Gastroesophageal sphincter (tissue), 4 donors: ENCODE measurements at regions not wholly inside any gene's neighbourhood (a gene's known extent, or its start where the extent isn't known, plus 50 kb on each side); places are given as distances from the start of the nearest gene placed in this dataset.
"Not testable (repeated sequence)": the region's sequence is repeated elsewhere in the genome, so short reads cannot be mapped to it uniquely, and the experiment has no call there.

Experiments
- ATAC-seq: fragments of 150-250 bp; one replicate; pipeline ENCODE4 v1.9.1; 2016; ENCODE audit warnings: mild to moderate bottlenecking, moderate library complexity
- H3K27ac ChIP-seq, 4 donors: fragments of 200-600 bp; sonication (generic) in 3 of 4; 1 replicate in 3 of 4; 2 replicates in 1 of 4; pipeline ENCODE4 v1.5.1; 2016 to 2019
- H3K27me3 ChIP-seq: fragments of 200-600 bp; sonication (generic); one replicate; pipeline ENCODE4 v1.5.1; 2019
- H3K36me3 ChIP-seq, 2 donors: fragments of 200-600 bp; sonication (generic); one replicate each; pipeline ENCODE4 v1.5.1; 2019; ENCODE audit warnings: control low read depth in 1 of 2
- H3K4me1 ChIP-seq, 3 donors: fragments of 200-600 bp; sonication (generic); 1 replicate in 2 of 3; 2 replicates in 1 of 3; pipeline ENCODE4 v1.5.1; 2016 to 2019; ENCODE audit warnings: control low read depth in 2 of 3
- H3K4me3 ChIP-seq, 2 donors: fragments of 200-600 bp; sonication (generic); one replicate each; pipeline ENCODE4 v1.5.1; 2019; ENCODE audit warnings: mild to moderate bottlenecking in 1 of 2, moderate library complexity in 1 of 2
- H3K9me3 ChIP-seq, 3 donors: fragments of 200-600 bp; sonication (generic); one replicate each; pipeline ENCODE4 v1.5.1; 2017 to 2019; ENCODE audit warnings: control low read depth in 2 of 3
- EP300 ChIP-seq: sonication (generic); formaldehyde crosslinking; IDR thresholded peaks from one replicate; pipeline ENCODE4 v1.6.1; 2017; ENCODE audit warnings: antibody characterized with exemption, mild to moderate bottlenecking
- POLR2A ChIP-seq, 2 donors: fragments of 450-650 bp; IDR thresholded peaks; one replicate each; pipeline ENCODE4 v1.6.1; 2017; ENCODE audit warnings: antibody characterized with exemption in 2 of 2, mild to moderate bottlenecking in 2 of 2, moderate library complexity in 1 of 2
- POLR2AphosphoS5 ChIP-seq: sonication (generic); formaldehyde crosslinking; IDR thresholded peaks from one replicate; pipeline ENCODE4 v1.6.1; 2017; ENCODE audit warnings: antibody characterized with exemption
- WGBS, 2 donors: methylation state at CpG; one replicate each; pipeline ENCODE4 v1.1.5; 2018; ENCODE audit warnings: low coverage in 1 of 2; 5-methylcytosine and 5-hydroxymethylcytosine counted together
- TF ChIP-seq, protein P1 (sequence below), 4 experiments: fragments of 200-600 bp in 2 of 4; fragments of 450-650 bp in 2 of 4; sonication (generic) in 1 of 4; IDR thresholded peaks; one replicate each; pipeline ENCODE4 v1.5.1; 2017 to 2019; ENCODE audit warnings: antibody characterized with exemption in 4 of 4, mild to moderate bottlenecking in 2 of 4, moderate library complexity in 2 of 4

DNA sequence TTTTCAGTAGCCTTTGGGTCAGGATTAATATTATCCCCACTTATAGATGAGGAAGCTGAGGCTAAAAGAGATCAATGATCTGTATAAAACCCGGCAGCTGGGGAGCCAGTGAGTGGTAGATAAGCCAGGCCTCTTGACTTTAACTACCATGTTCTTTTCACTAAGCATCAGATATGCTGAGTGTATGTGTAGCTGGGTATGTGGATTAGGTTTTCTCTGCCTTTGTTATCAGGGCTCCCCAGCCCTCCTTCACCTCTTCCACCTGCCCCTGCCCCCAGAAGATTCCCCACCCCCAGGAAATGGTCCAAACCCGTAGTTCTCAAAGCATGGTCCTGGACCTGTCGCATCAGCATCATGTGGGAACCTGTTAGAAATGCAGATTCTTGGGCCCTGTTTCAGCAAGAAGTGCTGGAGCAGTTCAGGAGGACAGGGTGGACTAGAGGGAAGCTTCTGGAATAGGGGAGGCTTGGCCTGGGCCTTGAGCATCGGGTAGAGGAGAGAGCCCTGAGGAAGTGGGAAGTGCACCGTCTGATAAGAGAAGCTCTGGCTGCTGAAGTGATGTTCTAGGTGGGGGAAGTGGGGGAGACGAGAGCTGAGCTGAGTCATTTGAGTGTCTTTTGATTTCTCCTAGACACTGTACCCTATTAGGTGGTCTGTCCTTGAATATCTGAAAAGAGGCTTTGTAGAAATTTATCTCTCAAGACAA is 101.3 kb downstream of the HIF1AN start:
- no peaks in the 10 kb centered on the region for H3K36me3 ChIP-seq
- WGBS, 2 donors, result 14 to 19% methylated on average over 4 to 5 of the region's 6 CpGs
- TF ChIP-seq POLR2A (IDR thresholded peaks at IDR 0.05) (no peak), POLR2AphosphoS5 (no peak), EP300 (no peak)
- TF ChIP-seq, protein P1, sequence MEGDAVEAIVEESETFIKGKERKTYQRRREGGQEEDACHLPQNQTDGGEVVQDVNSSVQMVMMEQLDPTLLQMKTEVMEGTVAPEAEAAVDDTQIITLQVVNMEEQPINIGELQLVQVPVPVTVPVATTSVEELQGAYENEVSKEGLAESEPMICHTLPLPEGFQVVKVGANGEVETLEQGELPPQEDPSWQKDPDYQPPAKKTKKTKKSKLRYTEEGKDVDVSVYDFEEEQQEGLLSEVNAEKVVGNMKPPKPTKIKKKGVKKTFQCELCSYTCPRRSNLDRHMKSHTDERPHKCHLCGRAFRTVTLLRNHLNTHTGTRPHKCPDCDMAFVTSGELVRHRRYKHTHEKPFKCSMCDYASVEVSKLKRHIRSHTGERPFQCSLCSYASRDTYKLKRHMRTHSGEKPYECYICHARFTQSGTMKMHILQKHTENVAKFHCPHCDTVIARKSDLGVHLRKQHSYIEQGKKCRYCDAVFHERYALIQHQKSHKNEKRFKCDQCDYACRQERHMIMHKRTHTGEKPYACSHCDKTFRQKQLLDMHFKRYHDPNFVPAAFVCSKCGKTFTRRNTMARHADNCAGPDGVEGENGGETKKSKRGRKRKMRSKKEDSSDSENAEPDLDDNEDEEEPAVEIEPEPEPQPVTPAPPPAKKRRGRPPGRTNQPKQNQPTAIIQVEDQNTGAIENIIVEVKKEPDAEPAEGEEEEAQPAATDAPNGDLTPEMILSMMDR (IDR thresholded peaks at IDR 0.05), result no peak
- H3K4me3 ChIP-seq, result no peak overlapping the region
- H3K27me3 ChIP-seq, result peaks cover 77% of the 10 kb centered on the region
- no peak for ATAC-seq
- no peak overlapping the region for H3K27ac ChIP-seq
- H3K9me3 ChIP-seq, result no peaks in the 10 kb centered on the region
- H3K4me1 ChIP-seq, result no peaks in the 10 kb centered on the region

- TF ChIP-seq EP300 (no peak), POLR2A (IDR thresholded peaks at IDR 0.05) (no peak), POLR2AphosphoS5 (no peak)
- TF ChIP-seq, protein P1 (IDR thresholded peaks at IDR 0.05), result no peak
- H3K36me3 ChIP-seq, result no peaks in the 10 kb centered on the region
- no peak for ATAC-seq
- H3K27me3 ChIP-seq, result peaks cover 79% of the 10 kb centered on the region
- H3K4me1 ChIP-seq, result no peaks in the 10 kb centered on the region
- H3K9me3 ChIP-seq, result no peaks in the 10 kb centered on the region
- H3K4me3 ChIP-seq, result no peak overlapping the region
- 0% methylated on average over 2 of the region's 9 CpGs; no CpG with 5 or more reads in 1 of the 2 donors for WGBS, 2 donors
- H3K27ac ChIP-seq, result no peak overlapping the region
Observed at GRCh38 chr10:100637785-100638184, 102.0 kb downstream of the HIF1AN start.

GRCh38 chr10:100638969-100639368 is 103.2 kb downstream of the HIF1AN start:
- H3K27ac ChIP-seq, H3K4me1 ChIP-seq, H3K4me3 ChIP-seq, ATAC-seq, H3K36me3 ChIP-seq, H3K9me3 ChIP-seq: not testable (repeated sequence)
- 78 to 100% methylated on average over 1 to 6 of the region's 6 CpGs for WGBS, 2 donors
- H3K27me3 ChIP-seq, result peaks cover 89% of the 10 kb centered on the region

GRCh38 chr10:100642295-100642994 is 102.9 kb upstream of the PAX2 start:
- H3K4me3 ChIP-seq, result no peak overlapping the region
- WGBS, 2 donors, result 2 to 16% methylated on average over 7 of the region's 9 CpGs
- H3K36me3 ChIP-seq, result no peaks in the 10 kb centered on the region
- TF ChIP-seq POLR2AphosphoS5 (no peak), POLR2A (IDR thresholded peaks at IDR 0.05) (no peak), EP300 (no peak)
- TF ChIP-seq, protein P1 (IDR thresholded peaks at IDR 0.05), result no peak
- H3K4me1 ChIP-seq, result no peaks in the 10 kb centered on the region
- ATAC-seq, result no peak
- H3K9me3 ChIP-seq, result no peaks in the 10 kb centered on the region
- H3K27ac ChIP-seq, result no peak overlapping the region
- peaks cover 98% of the 10 kb centered on the region for H3K27me3 ChIP-seq

DNA sequence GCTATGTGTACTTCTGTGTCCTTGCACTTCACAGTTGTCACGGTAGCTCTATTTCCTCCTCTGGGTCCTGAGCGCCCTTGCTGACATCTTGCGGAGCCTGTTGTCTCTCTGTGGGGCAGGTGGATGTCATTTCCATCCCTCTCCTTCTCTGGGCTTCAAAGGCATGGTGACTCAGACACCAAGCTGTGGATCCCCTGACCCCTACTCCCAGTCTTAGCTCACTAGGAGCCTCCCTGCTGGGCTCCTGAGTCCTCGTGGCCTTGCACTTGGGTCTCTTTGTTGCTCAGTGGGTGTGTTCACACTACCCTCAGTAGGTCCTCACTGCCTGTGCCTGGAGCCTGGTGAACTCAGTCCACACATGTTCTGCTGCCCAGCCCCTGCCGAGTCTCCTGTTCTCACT is 100.3 kb upstream of the PAX2 start:
- no peak overlapping the region for H3K27ac ChIP-seq
- no peak for ATAC-seq
- H3K4me1 ChIP-seq, result no peaks in the 10 kb centered on the region
- H3K4me3 ChIP-seq, result no peak overlapping the region
- WGBS, 2 donors, result 17% methylated on average over 2 of the region's 5 CpGs
- no peak for TF ChIP-seq POLR2AphosphoS5
- TF ChIP-seq EP300, result no peak
- no peak for TF ChIP-seq POLR2A (IDR thresholded peaks at IDR 0.05)
- TF ChIP-seq, protein P1 (IDR thresholded peaks at IDR 0.05), result no peak
- no peaks in the 10 kb centered on the region for H3K36me3 ChIP-seq
- H3K9me3 ChIP-seq, result no peaks in the 10 kb centered on the region
- H3K27me3 ChIP-seq, result peaks cover 98% of the 10 kb centered on the region
